Parathyroid adenoma (tissue), 2 donors: ENCODE measurements at regions not wholly inside any gene's neighbourhood (a gene's known extent, or its start where the extent isn't known, plus 50 kb on each side); places are given as distances from the start of the nearest gene placed in this dataset.
"Not testable (repeated sequence)": the region's sequence is repeated elsewhere in the genome, so short reads cannot be mapped to it uniquely, and the experiment has no call there.

ENCODE experiments used
- H2AFZ ChIP-seq: fragments of 300-600 bp; sonication (generic); one replicate; pipeline ENCODE4 v1.7.0; 2017; ENCODE audit warnings: antibody characterized with exemption, mild to moderate bottlenecking
- H3K27ac ChIP-seq: fragments of 300-600 bp; sonication (generic); one replicate; pipeline ENCODE4 v1.7.0; 2017
- H3K27me3 ChIP-seq: fragments of 300-600 bp; sonication (generic); one replicate; pipeline ENCODE4 v1.7.0; 2017; ENCODE audit warnings: low read length; ENCODE audit not compliant: control insufficient read depth, insufficient read depth
- H3K36me3 ChIP-seq: fragments of 300-600 bp; sonication (generic); one replicate; pipeline ENCODE4 v1.7.0; 2017; ENCODE audit warnings: low read length; ENCODE audit not compliant: control insufficient read depth, insufficient read depth
- H3K4me1 ChIP-seq: fragments of 300-600 bp; sonication (generic); one replicate; pipeline ENCODE4 v1.7.0; 2017; ENCODE audit warnings: control low read depth
- H3K4me2 ChIP-seq: fragments of 300-600 bp; sonication (generic); one replicate; pipeline ENCODE4 v1.7.0; 2017; ENCODE audit warnings: low read length
- H3K4me3 ChIP-seq: fragments of 300-600 bp; sonication (generic); one replicate; pipeline ENCODE4 v1.7.0; 2017; ENCODE audit warnings: low read depth, low read length
- H3K79me2 ChIP-seq: fragments of 300-600 bp; sonication (generic); one replicate; pipeline ENCODE4 v1.7.0; 2017; ENCODE audit warnings: control low read depth
- H3K9ac ChIP-seq: fragments of 300-600 bp; sonication (generic); one replicate; pipeline ENCODE4 v1.7.0; 2017; ENCODE audit warnings: mild to moderate bottlenecking
- H3K9me3 ChIP-seq: fragments of 300-600 bp; sonication (generic); one replicate; pipeline ENCODE4 v1.7.0; 2017; ENCODE audit warnings: low read length; ENCODE audit not compliant: control insufficient read depth
- CTCF ChIP-seq: fragments of 300-600 bp; sonication (generic); IDR thresholded peaks from one replicate; pipeline ENCODE4 v1.7.0; 2017; ENCODE audit warnings: antibody characterized with exemption, mild to moderate bottlenecking
- donor health status: primary hyperparathyroidism.

- H3K4me3 ChIP-seq = no peak overlapping the region
- no peaks in the 10 kb centered on the region for H3K36me3 ChIP-seq
- H3K9ac ChIP-seq = no peak overlapping the region
- TF ChIP-seq CTCF = no peak
- H3K79me2 ChIP-seq = no peaks in the 10 kb centered on the region
- no peak overlapping the region for H3K4me2 ChIP-seq
- no peaks in the 10 kb centered on the region for H3K9me3 ChIP-seq
- H3K27me3 ChIP-seq = no peaks in the 10 kb centered on the region
- no peak overlapping the region for H2AFZ ChIP-seq
- no peaks in the 10 kb centered on the region for H3K4me1 ChIP-seq
- H3K27ac ChIP-seq = no peak overlapping the region
Measured at GRCh38 chr1:148379170-148379500, 104.0 kb downstream of the PPIAL4G start.

GRCh38 chr1:148377992-148378391 lies 105.1 kb downstream of the PPIAL4G start:
- H3K4me1 ChIP-seq, H3K79me2 ChIP-seq, H3K4me3 ChIP-seq, H3K4me2 ChIP-seq, H2AFZ ChIP-seq, H3K9ac ChIP-seq, H3K27me3 ChIP-seq, H3K9me3 ChIP-seq, H3K36me3 ChIP-seq, H3K27ac ChIP-seq: not testable (repeated sequence)

DNA sequence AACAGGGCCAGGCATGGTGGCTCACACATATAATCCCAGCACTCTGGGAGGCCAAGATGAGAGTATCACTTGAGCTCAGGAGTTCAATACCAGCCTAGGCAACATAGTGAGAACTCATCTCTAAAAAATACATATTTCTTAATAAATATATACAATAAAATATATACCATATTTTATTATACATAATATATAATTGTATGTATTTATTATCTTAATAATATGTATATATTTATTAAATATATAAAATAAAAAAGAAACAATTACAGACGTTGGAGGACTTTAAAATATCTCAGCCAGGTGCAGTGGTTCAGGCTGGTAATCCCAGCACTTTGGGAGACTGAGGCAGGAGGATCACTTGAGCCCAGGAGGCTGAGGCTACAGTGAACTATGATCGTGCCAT lies 106.1 kb downstream of the PPIAL4G start:
- H3K27ac ChIP-seq, H3K4me3 ChIP-seq, H3K9me3 ChIP-seq, H3K4me2 ChIP-seq, H3K27me3 ChIP-seq, H3K36me3 ChIP-seq, H3K79me2 ChIP-seq, H3K9ac ChIP-seq, H2AFZ ChIP-seq, H3K4me1 ChIP-seq: not testable (repeated sequence)

DNA sequence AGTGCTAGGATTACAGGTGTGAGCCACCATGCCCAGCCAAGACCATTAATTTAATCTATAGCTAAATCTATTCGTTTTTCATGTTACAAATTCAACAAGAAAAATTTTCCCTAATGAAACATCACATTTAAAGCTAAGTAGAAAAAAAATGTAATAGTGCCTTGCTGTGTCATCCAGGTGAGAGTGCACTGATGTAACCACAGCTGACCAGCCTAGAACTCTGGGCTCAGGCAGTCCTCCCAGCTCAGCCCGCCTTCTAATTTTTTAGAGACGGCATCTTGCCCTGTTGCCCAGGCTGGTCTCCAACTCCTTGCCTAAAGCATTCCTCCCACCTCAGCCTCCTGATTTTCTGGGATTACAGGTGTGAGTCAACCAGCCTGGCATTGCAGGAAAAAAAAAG lies 109.0 kb downstream of the PPIAL4G start:
- Histone ChIP-seq H3K4me1 (no peaks in the 10 kb centered on the region), H3K36me3 (no peaks in the 10 kb centered on the region), H2AFZ (no peak overlapping the region), H3K79me2 (no peaks in the 10 kb centered on the region), H3K9me3 (no peaks in the 10 kb centered on the region), H3K4me2 (no peak overlapping the region), H3K27me3 (no peaks in the 10 kb centered on the region), H3K9ac (no peak overlapping the region), H3K4me3 (no peak overlapping the region), H3K27ac (no peak overlapping the region)
- TF ChIP-seq CTCF = no peak

DNA sequence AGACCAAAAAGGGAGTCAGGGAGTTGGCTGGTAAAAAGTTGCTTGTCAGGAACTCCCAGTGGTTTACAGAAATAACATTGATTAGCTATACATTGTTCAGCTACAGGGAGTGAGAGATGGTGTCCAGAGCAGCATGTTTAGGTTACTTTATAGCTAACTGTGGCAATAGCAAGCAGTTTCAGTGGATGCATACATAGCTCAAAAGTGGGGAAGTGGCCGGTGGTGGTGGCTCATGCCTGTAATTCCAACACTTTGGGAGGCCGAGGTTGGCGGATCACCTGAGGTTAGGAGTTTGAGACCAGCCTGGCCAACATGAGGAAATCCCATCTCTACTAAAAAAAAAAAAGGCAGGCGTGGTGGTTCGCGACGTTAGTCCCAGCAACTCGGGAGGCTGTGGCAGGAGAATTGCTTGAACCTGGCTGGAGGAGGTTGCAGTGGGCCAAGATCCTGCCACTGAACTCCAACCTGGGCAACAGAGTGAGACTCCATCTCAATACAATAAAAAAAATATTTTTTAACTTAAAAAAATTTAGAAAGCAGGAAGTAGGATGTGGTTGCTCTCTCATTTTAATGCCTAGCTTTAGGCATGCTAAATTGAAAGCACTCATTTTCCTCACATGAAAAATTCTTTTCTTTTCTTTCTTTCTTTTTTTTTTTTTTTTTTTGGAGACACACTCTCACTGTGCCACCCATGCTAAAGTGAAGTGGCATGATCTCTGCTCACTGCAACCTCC lies 109.7 kb downstream of the PPIAL4G start:
- no peak overlapping the region for H3K9ac ChIP-seq
- no peaks in the 10 kb centered on the region for H3K36me3 ChIP-seq
- TF ChIP-seq CTCF = no peak
- H3K4me3 ChIP-seq = no peak overlapping the region
- no peaks in the 10 kb centered on the region for H3K9me3 ChIP-seq
- no peak overlapping the region for H3K27ac ChIP-seq
- no peak overlapping the region for H3K4me2 ChIP-seq
- H3K4me1 ChIP-seq = no peaks in the 10 kb centered on the region
- no peak overlapping the region for H2AFZ ChIP-seq
- H3K27me3 ChIP-seq = no peaks in the 10 kb centered on the region
- no peaks in the 10 kb centered on the region for H3K79me2 ChIP-seq

GRCh38 chr1:148372731-148373130 lies 110.4 kb downstream of the PPIAL4G start:
- Histone ChIP-seq H3K4me3 (no peak overlapping the region), H2AFZ (no peak overlapping the region), H3K9ac (no peak overlapping the region), H3K4me2 (no peak overlapping the region), H3K4me1 (no peaks in the 10 kb centered on the region), H3K36me3 (no peaks in the 10 kb centered on the region), H3K27me3 (no peaks in the 10 kb centered on the region), H3K79me2 (no peaks in the 10 kb centered on the region), H3K27ac (no peak overlapping the region), H3K9me3 (no peaks in the 10 kb centered on the region)
- no peak for TF ChIP-seq CTCF

DNA sequence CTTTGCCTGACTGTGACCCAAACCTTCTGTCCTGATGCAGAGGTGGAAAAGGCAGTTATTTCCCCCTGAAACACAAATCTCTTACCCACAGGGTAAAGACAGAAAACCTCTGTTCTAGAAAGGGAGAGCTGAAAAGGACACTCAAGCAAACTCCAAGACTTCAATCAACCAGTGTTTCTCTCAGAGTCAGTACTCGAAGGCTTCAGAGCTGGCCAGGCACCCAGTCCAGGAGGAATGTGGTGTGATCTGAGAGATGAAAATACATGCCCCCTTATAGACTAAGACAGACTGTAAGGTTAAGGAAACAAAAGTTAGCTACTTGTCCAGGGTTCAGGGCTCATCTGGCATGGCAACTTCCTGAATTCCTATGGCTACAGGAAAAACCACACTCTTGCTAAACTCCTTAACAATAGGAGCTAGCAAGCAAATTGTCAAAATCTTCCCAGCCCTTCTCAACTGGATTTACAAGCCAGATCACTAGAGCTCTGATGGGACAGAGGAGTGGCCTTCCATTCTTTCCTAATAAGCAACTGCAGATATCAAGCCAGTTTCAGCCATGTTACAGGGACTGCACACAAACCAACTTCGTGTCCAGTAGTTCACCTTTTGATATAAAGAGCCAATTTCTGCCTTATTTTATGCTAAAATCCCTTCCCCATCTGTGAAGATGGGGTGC lies 110.9 kb downstream of the PPIAL4G start:
- not testable (repeated sequence) for H2AFZ ChIP-seq, H3K36me3 ChIP-seq, H3K9ac ChIP-seq, H3K27ac ChIP-seq, H3K4me1 ChIP-seq, H3K4me3 ChIP-seq, H3K4me2 ChIP-seq, H3K27me3 ChIP-seq, H3K79me2 ChIP-seq, H3K9me3 ChIP-seq
